IMR-90 (cell line): ENCODE measurements at regions not wholly inside any gene's neighbourhood (a gene's known extent, or its start where the extent isn't known, plus 50 kb on each side); places are given as distances from the start of the nearest gene placed in this dataset.
"Not testable (repeated sequence)": the region's sequence is repeated elsewhere in the genome, so short reads cannot be mapped to it uniquely, and the experiment has no call there.

Experiments used
- ATAC-seq: fragments of 200-7000 bp; cut with Tn5 transposase; 2 replicates; pipeline ENCODE4 v1.9.1; 2020; ENCODE audit warnings: low read depth, mild to moderate bottlenecking, moderate library complexity
- BruUV-seq: library from RNA; stranded (reverse); fragments of 400-500 nt; replicated peaks from 2 replicates; lab custom pipeline; 2021; lab: Mats Ljungman, UMichigan
- CTCF ChIA-PET: fragments of 300-600 bp; formaldehyde crosslinking; extraction: SDS; loops from one replicate; lab custom pipeline; 2021; ENCODE audit warnings: antibody characterized with exemption; lab: Yijun Ruan, JAX
- POLR2A ChIA-PET: fragments of 300-600 bp; sonication (Branson Sonifier 250); formaldehyde crosslinking; loops from one replicate; lab custom pipeline; 2022; ENCODE audit warnings: antibody characterized with exemption; ENCODE audit not compliant: unreplicated experiment; lab: Charles Lee
- DNase-seq: peaks from one replicate; pipeline ENCODE4 v3.0.0; 2013
- H2AFZ ChIP-seq: replicated peaks from 2 replicates; pipeline ENCODE3; 2013; ENCODE audit warnings: low read length, mild to moderate bottlenecking; ENCODE audit not compliant: poor library complexity
- H2AK5ac ChIP-seq: 2 replicates; pipeline ENCODE4 v1.6.1; 2013; ENCODE audit warnings: low read depth, low read length, inconsistent platforms
- H2AK9ac ChIP-seq: replicated peaks from 2 replicates; pipeline ENCODE3; 2013; ENCODE audit warnings: mild to moderate bottlenecking, low read depth, low read length, moderate library complexity; ENCODE audit not compliant: poor library complexity
- H2BK120ac ChIP-seq: 2 replicates; pipeline ENCODE4 v1.6.1; 2013; ENCODE audit warnings: low read depth, low read length, inconsistent platforms
- H2BK15ac ChIP-seq: 3 replicates; pipeline ENCODE4 v1.6.1; 2013; ENCODE audit warnings: low read depth, low read length, inconsistent platforms
- H2BK20ac ChIP-seq: 2 replicates; pipeline ENCODE4 v1.6.1; 2013; ENCODE audit warnings: low read depth, mild to moderate bottlenecking, inconsistent platforms, low read length, moderate library complexity
- H2BK5ac ChIP-seq: 2 replicates; pipeline ENCODE4 v1.6.1; 2013; ENCODE audit warnings: mild to moderate bottlenecking, low read depth, low read length, inconsistent platforms; ENCODE audit not compliant: poor library complexity, severe bottlenecking
- H3K14ac ChIP-seq: replicated peaks from 2 replicates; pipeline ENCODE4 v1.6.1; 2013; ENCODE audit warnings: low read depth, low read length, inconsistent platforms
- H3K18ac ChIP-seq: 2 replicates; pipeline ENCODE4 v1.6.1; 2013; ENCODE audit warnings: low read depth, low read length, control low read depth
- H3K23ac ChIP-seq: 2 replicates; pipeline ENCODE4 v1.6.1; 2013; ENCODE audit warnings: low read depth, low read length, inconsistent platforms
- H3K27ac ChIP-seq: 2 replicates; pipeline ENCODE4 v1.5.1; 2013; ENCODE audit warnings: mild to moderate bottlenecking, control low read depth, low read length; ENCODE audit not compliant: insufficient read depth
- H3K27me3 ChIP-seq: 2 replicates; pipeline ENCODE4 v1.6.1; 2013; ENCODE audit warnings: low read length; ENCODE audit not compliant: control insufficient read depth, insufficient read depth
- H3K36me3 ChIP-seq: 2 replicates; pipeline ENCODE4 v1.6.1; 2013; ENCODE audit warnings: low read length, mixed read lengths; ENCODE audit not compliant: control insufficient read depth, insufficient read depth
- H3K4ac ChIP-seq: 2 replicates; pipeline ENCODE4 v1.6.1; 2013; ENCODE audit warnings: low read depth, low read length, inconsistent platforms
- H3K4me1 ChIP-seq: 2 replicates; pipeline ENCODE4 v1.6.1; 2013; ENCODE audit warnings: low read length, mixed read lengths; ENCODE audit not compliant: control insufficient read depth, insufficient read depth
- H3K4me2 ChIP-seq: 2 replicates; pipeline ENCODE4 v1.6.1; 2013; ENCODE audit warnings: low read depth, mild to moderate bottlenecking, control low read depth, low read length, moderate library complexity
- H3K4me3 ChIP-seq: 2 replicates; pipeline ENCODE4 v1.5.1; 2013; ENCODE audit warnings: low read depth, mild to moderate bottlenecking, control low read depth, low read length, moderate library complexity; ENCODE audit not compliant: insufficient read depth
- H3K56ac ChIP-seq: 2 replicates; pipeline ENCODE4 v1.6.1; 2013; ENCODE audit warnings: low read length, inconsistent platforms; ENCODE audit not compliant: insufficient read depth; ENCODE audit errors: extremely low read depth
- H3K79me1 ChIP-seq, 2 experiments: 2 replicates each; pipeline ENCODE4 v1.6.1; 2013; ENCODE audit warnings: low read length in 2 of 2, inconsistent platforms in 1 of 2, low read depth in 1 of 2
- H3K9ac ChIP-seq: 2 replicates; pipeline ENCODE4 v1.6.1; 2013; ENCODE audit warnings: low read depth, low read length, control low read depth
- H3K9me1 ChIP-seq: 2 replicates; pipeline ENCODE4 v1.6.1; 2013; ENCODE audit warnings: low read length, inconsistent platforms; ENCODE audit not compliant: insufficient read depth
- H3K9me3 ChIP-seq: 2 replicates; pipeline ENCODE4 v1.6.1; 2013; ENCODE audit warnings: low read length; ENCODE audit not compliant: control insufficient read depth, insufficient read depth
- H4K20me1 ChIP-seq: 2 replicates; pipeline ENCODE4 v1.6.1; 2013; ENCODE audit warnings: low read length, inconsistent platforms; ENCODE audit not compliant: insufficient read depth
- H4K5ac ChIP-seq: 2 replicates; pipeline ENCODE4 v1.6.1; 2013; ENCODE audit warnings: mild to moderate bottlenecking, low read depth, low read length, control low read depth
- H4K8ac ChIP-seq, 2 experiments: 2 replicates each; pipeline ENCODE4 v1.6.1; 2013; ENCODE audit warnings: low read depth in 2 of 2, low read length in 2 of 2, control low read depth in 1 of 2, inconsistent platforms in 1 of 2
- H4K91ac ChIP-seq: 2 replicates; pipeline ENCODE4 v1.6.1; 2013; ENCODE audit warnings: low read depth, low read length, inconsistent platforms; ENCODE audit not compliant: insufficient read depth
- WGBS, 2 experiments: methylation state at CpG; one replicate each; pipeline versions ENCODE4 v1.1.5 to v1.1.7; 2013; ENCODE audit warnings: missing lambda C conversion rate in 2 of 2; ENCODE audit not compliant: insufficient read length in 1 of 2; ENCODE audit errors: extremely low coverage in 2 of 2; 5-methylcytosine and 5-hydroxymethylcytosine counted together
- dilution Hi-C: fragments of 300-500 bp; cut with HindIII; formaldehyde crosslinking; loops from one replicate; pipeline ENCODE4 v1.14.3; 2018; ENCODE audit warnings: low sequenced_read_pairs; ENCODE audit not compliant: unreplicated experiment
- in situ Hi-C: fragments of 300-500 bp; cut with MboI; formaldehyde crosslinking; loops from 3 replicates; pipeline ENCODE4 v1.14.3; 2019; ENCODE audit warnings: low sequenced_read_pairs, inconsistent platforms, mixed read lengths
- intact Hi-C: fragments of 100-400 bp; cut with micrococcal nuclease; formaldehyde crosslinking; loops from 2 replicates; pipeline ENCODE4 v1.10.0; 2022

DNA sequence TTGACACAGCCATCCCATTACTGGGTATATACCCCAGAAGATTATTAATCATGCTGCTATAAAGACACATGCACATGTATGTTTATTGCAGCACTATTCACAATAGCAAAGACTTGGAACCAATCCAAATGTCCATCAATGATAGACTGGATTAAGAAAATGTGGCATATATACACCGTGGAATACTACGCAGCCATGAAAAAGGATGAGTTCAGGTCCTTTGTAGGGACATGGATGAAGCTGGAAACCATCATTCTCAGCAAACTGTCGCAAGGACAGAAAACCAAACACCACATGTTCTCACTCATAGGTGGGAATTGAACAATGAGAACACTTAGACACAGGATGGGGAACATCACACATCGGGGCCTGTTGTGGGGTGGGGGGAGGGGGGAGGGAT is 165.9 kb downstream of the SMARCA1 start:
- DNase-seq, H3K56ac ChIP-seq, H3K4me3 ChIP-seq, POLR2A ChIA-PET, H3K27me3 ChIP-seq, H3K9me3 ChIP-seq, H4K91ac ChIP-seq, H3K4me1 ChIP-seq, H2AK9ac ChIP-seq, H3K79me1 ChIP-seq, CTCF ChIA-PET, H3K4me2 ChIP-seq, H4K20me1 ChIP-seq, H3K23ac ChIP-seq, H4K5ac ChIP-seq, intact Hi-C loops, H4K8ac ChIP-seq, H2BK15ac ChIP-seq, H3K27ac ChIP-seq, H3K36me3 ChIP-seq, H3K4ac ChIP-seq, H2BK20ac ChIP-seq, H2BK120ac ChIP-seq, in situ Hi-C loops, H2BK5ac ChIP-seq, dilution Hi-C loops, H3K18ac ChIP-seq, ATAC-seq, H2AFZ ChIP-seq, H2AK5ac ChIP-seq, H3K9ac ChIP-seq, H3K9me1 ChIP-seq, H3K14ac ChIP-seq, BruUV-seq: not testable (repeated sequence)
- WGBS, 2 experiments = no CpG with 5 or more reads among the region's 4 CpGs
